HFFc6 (cell line): ENCODE measurements at regions not wholly inside any gene's neighbourhood (a gene's known extent, or its start where the extent isn't known, plus 50 kb on each side); places are given as distances from the start of the nearest gene placed in this dataset.

ENCODE experiments used
- DNase-seq: peaks from one replicate; pipeline ENCODE4 v3.0.0-alpha.2; 2018
- H3K27ac Mint-ChIP-seq: 2 replicates; pipeline ENCODE4 v1.8.0; 2020; ENCODE audit warnings: mild to moderate bottlenecking, mixed read lengths
- H3K27me3 Mint-ChIP-seq: 2 replicates; pipeline ENCODE4 v1.8.0; 2021; ENCODE audit warnings: mild to moderate bottlenecking, moderate library complexity, mixed read lengths; ENCODE audit not compliant: insufficient read depth
- H3K36me3 Mint-ChIP-seq: 2 replicates; pipeline ENCODE4 v1.8.0; 2021; ENCODE audit warnings: low read depth, mixed read lengths
- H3K4me1 Mint-ChIP-seq: 2 replicates; pipeline ENCODE4 v1.8.0; 2020; ENCODE audit warnings: low read depth, mixed read lengths
- H3K4me3 Mint-ChIP-seq: 2 replicates; pipeline ENCODE4 v1.8.0; 2020; ENCODE audit warnings: mild to moderate bottlenecking, moderate library complexity, mixed read lengths
- H3K9me3 Mint-ChIP-seq: 2 replicates; pipeline ENCODE4 v1.8.0; 2020; ENCODE audit warnings: mild to moderate bottlenecking, mixed read lengths
- CTCF ChIP-seq: fragments of 200-600 bp; sonication (generic); IDR thresholded peaks from 2 replicates; pipeline ENCODE4 v1.5.0; 2021; ENCODE audit warnings: antibody characterized with exemption, mild to moderate bottlenecking

- DNase-seq: no peak
- peaks cover 12% of the 10 kb centered on the region for H3K4me1 Mint-ChIP-seq
- no peaks in the 10 kb centered on the region for H3K27me3 Mint-ChIP-seq
- TF ChIP-seq CTCF: no peak
- no peak overlapping the region for H3K27ac Mint-ChIP-seq
- H3K4me3 Mint-ChIP-seq: no peak overlapping the region
- H3K9me3 Mint-ChIP-seq: no peaks in the 10 kb centered on the region
- 0 out of 2 replicates have a peak, but pooled peaks cover 3% of the 10 kb centered on the region for H3K36me3 Mint-ChIP-seq
Measured at GRCh38 chr15:47378527-47378926, 338.8 kb upstream of the SEMA6D start.

DNA sequence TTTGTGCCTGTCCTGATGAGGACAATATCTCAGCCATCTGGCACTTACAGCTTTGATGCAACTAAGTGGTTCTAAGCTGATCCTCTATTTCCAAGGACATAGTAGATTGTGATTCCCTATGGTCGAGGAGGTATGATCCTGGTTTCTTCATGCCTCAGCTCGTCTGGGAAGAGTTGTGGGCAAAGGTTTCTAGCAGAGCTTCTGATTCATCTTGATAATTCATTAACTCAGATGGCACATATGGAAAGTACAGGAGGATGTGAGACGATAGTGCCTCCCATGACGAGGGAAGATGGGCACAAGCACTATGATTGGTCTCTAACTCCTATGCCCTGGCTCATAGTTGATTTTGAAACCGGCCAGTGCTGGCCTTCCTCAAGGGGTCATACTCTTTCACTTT is 334.2 kb upstream of the SEMA6D start:
- Mint-ChIP-seq H3K36me3 (0 out of 2 replicates have a peak, but pooled peaks cover 3% of the 10 kb centered on the region), H3K4me3 (no peak overlapping the region), H3K27ac (no peak overlapping the region), H3K4me1 (peaks cover 24% of the 10 kb centered on the region), H3K27me3 (no peaks in the 10 kb centered on the region; the same call in 1 of the 2 replicates), H3K9me3 (no peaks in the 10 kb centered on the region)
- no peak for TF ChIP-seq CTCF
- no peak for DNase-seq

GRCh38 chr15:47383801-47384200 is 333.5 kb upstream of the SEMA6D start:
- Mint-ChIP-seq H3K27ac (peak overlapping the region; percentile 74), H3K9me3 (no peaks in the 10 kb centered on the region), H3K36me3 (0 out of 2 replicates have a peak, but pooled peaks cover 3% of the 10 kb centered on the region), H3K4me1 (peaks cover 24% of the 10 kb centered on the region), H3K4me3 (no peak overlapping the region), H3K27me3 (no peaks in the 10 kb centered on the region; the same call in 1 of the 2 replicates)
- TF ChIP-seq CTCF: no peak
- no peak for DNase-seq

DNA sequence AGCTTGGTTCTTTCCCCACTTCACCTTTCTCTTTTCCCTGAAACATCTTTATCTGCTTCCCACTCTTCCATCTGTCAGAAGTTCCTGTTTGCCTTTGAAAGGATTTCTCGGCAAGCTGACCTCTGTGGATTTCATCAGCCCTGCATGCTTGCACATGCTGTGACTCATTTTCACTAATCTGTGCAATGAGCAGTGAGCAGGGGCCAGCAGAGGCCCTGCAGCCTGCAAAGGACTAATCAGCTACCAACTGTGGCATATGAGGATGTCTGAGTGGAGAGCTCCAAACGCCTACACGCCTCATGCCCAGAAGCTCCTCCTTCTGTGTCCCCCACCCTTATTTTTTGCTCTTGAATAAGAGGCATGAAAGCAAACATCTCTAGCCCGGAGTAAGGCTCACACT is 333.0 kb upstream of the SEMA6D start:
- Mint-ChIP-seq H3K27ac (peak overlapping the region; percentile 74), H3K4me1 (peaks cover 24% of the 10 kb centered on the region), H3K36me3 (0 out of 2 replicates have a peak, but pooled peaks cover 3% of the 10 kb centered on the region), H3K4me3 (peak overlapping the region; percentile 8), H3K27me3 (no peaks in the 10 kb centered on the region; the same call in 1 of the 2 replicates), H3K9me3 (no peaks in the 10 kb centered on the region)
- no peak for TF ChIP-seq CTCF
- DNase-seq: peak; percentile 82

GRCh38 chr15:47384776-47385175 is 332.5 kb upstream of the SEMA6D start:
- Mint-ChIP-seq H3K4me1 (peaks cover 24% of the 10 kb centered on the region), H3K27ac (no peak overlapping the region), H3K27me3 (peaks cover 2% of the 10 kb centered on the region; the same call in 1 of the 2 replicates), H3K4me3 (no peak overlapping the region), H3K9me3 (no peaks in the 10 kb centered on the region), H3K36me3 (0 out of 2 replicates have a peak, but pooled peaks cover 3% of the 10 kb centered on the region)
- TF ChIP-seq CTCF: no peak
- DNase-seq: no peak

GRCh38 chr15:47386459-47386858 is 330.8 kb upstream of the SEMA6D start:
- H3K36me3 Mint-ChIP-seq: no peaks in the 10 kb centered on the region
- no peak overlapping the region for H3K4me3 Mint-ChIP-seq
- TF ChIP-seq CTCF: no peak
- DNase-seq: no peak
- H3K4me1 Mint-ChIP-seq: peaks cover 24% of the 10 kb centered on the region
- H3K27me3 Mint-ChIP-seq: peaks cover 7% of the 10 kb centered on the region; the same call in 1 of the 2 replicates
- H3K9me3 Mint-ChIP-seq: no peaks in the 10 kb centered on the region
- H3K27ac Mint-ChIP-seq: no peak overlapping the region
